ENCODE measurements at regions not wholly inside any gene's neighbourhood (a gene's known extent, or its start where the extent isn't known, plus 50 kb on each side); places are given as distances from the start of the nearest gene placed in this dataset.

DNA sequence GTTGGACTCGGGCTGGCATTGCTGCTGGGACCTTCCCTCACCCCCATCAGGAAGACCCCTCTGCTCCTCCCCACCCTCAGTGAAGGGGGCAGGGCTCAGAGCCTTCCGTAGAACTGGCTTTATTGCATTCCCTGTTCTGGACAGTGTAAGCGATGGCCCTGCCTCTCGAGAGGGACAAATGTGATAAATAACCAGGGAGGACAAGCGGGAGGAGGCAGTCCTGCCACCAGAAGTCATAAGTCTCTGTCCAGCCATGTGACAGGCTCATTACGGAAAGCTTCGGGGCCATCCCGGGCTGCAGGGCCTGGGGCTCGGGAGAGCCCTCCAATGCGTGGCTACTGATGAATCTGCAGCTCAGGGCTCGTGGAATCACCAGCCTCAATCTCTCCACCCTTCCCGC, 58.5 kb upstream of the MDGA1 start:
- intact Hi-C loops (cut with micrococcal nuclease) = no loop called here
- H3K9me3 ChIP-seq (ENCODE audit: control insufficient read depth in 1 of 2, insufficient read depth in 1 of 2, low read depth in 1 of 2, low read length in 2 of 2) = no peaks in the 10 kb centered on the region
- no peak overlapping the region for H3K4me2 ChIP-seq (ENCODE audit: low read length)
- no peaks in the 10 kb centered on the region for H3K9me2 ChIP-seq (ENCODE audit: insufficient read depth)
- ATAC-seq (no peak), DNase-seq (ENCODE audit: low read depth, low spot score) (no peak)
- H3K4me1 ChIP-seq (ENCODE audit: control insufficient read depth in 1 of 2, insufficient read depth in 2 of 2, low read length in 2 of 2) = no peaks in the 10 kb centered on the region
- BruUV-seq (replicated peaks) = no TSS peak
- no peak overlapping the region for H3K9ac ChIP-seq (ENCODE audit: low read length)
- H4K20me1 ChIP-seq (ENCODE audit: insufficient read depth) = no peaks in the 10 kb centered on the region
- POLR2A ChIA-PET = no interaction called here
- H3K4me3 ChIP-seq (replicated peaks in 1 of 2; ENCODE audit: low read depth in 1 of 2, low read length in 2 of 2) = no peak overlapping the region
- H3K79me2 ChIP-seq (ENCODE audit: insufficient read depth, low read length) = no peaks in the 10 kb centered on the region
- H3K27me3 ChIP-seq (ENCODE audit: insufficient read depth, low read length) = no peaks in the 10 kb centered on the region
- CTCF ChIA-PET = no interaction called here
- H3K27ac ChIP-seq (ENCODE audit: low read depth, low read length) = no peak overlapping the region
- no peak overlapping the region for H2AFZ ChIP-seq (ENCODE audit: low read depth, low read length, poor library complexity, severe bottlenecking)
- RAD21 ChIA-PET (ENCODE audit: low non-redundant PET in 1 of 2, low total read pairs in 2 of 2, uncharacterized antibody in 2 of 2, unreplicated experiment in 2 of 2) = no interaction called here
- no peak for TF ChIP-seq SP1 (IDR thresholded peaks at IDR 0.05; ENCODE audit: low read depth)
- no peak for TF ChIP-seq SIN3A (IDR thresholded peaks at IDR 0.05; ENCODE audit: low read depth)
- TF ChIP-seq POLR2A (IDR thresholded peaks at IDR 0.05; ENCODE audit: borderline replicate concordance, extremely low read depth, insufficient read depth, insufficient read length) = no peak
- TF ChIP-seq ZBTB33 (IDR thresholded peaks at IDR 0.05; ENCODE audit: extremely low read depth, insufficient replicate concordance, low read length) = no peak
- TF ChIP-seq ELF1 (IDR thresholded peaks at IDR 0.05; ENCODE audit: borderline replicate concordance, low read depth) = no peak
- TF ChIP-seq, protein P1, sequence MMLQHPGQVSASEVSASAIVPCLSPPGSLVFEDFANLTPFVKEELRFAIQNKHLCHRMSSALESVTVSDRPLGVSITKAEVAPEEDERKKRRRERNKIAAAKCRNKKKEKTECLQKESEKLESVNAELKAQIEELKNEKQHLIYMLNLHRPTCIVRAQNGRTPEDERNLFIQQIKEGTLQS (IDR thresholded peaks at IDR 0.05) = no peak
- TF ChIP-seq REST (IDR thresholded peaks at IDR 0.05; ENCODE audit: low read depth) = no peak
- no peak for TF ChIP-seq ZFX (IDR thresholded peaks at IDR 0.05)
- TF ChIP-seq EZH2phosphoT487 (IDR thresholded peaks at IDR 0.05; ENCODE audit: borderline replicate concordance) = no peak
- no peak for TF ChIP-seq SRF (IDR thresholded peaks at IDR 0.05; ENCODE audit: low read depth)
- TF ChIP-seq CTCF (IDR thresholded peaks at IDR 0.05 in 2 of 3, conservative IDR thresholded peaks at IDR 0.05 in 1 of 3; ENCODE audit: borderline replicate concordance in 1 of 3, insufficient read depth in 1 of 3, low read depth in 2 of 3, low read length in 2 of 3) = no peak
- no peaks in the 10 kb centered on the region for H3K36me3 ChIP-seq (ENCODE audit: control insufficient read depth in 1 of 2, insufficient read depth in 2 of 2, low read length in 2 of 2)

Measured in HCT116 (cell line).